ENCODE measurements at regions not wholly inside any gene's neighbourhood (a gene's known extent, or its start where the extent isn't known, plus 50 kb on each side); places are given as distances from the start of the nearest gene placed in this dataset.

DNA sequence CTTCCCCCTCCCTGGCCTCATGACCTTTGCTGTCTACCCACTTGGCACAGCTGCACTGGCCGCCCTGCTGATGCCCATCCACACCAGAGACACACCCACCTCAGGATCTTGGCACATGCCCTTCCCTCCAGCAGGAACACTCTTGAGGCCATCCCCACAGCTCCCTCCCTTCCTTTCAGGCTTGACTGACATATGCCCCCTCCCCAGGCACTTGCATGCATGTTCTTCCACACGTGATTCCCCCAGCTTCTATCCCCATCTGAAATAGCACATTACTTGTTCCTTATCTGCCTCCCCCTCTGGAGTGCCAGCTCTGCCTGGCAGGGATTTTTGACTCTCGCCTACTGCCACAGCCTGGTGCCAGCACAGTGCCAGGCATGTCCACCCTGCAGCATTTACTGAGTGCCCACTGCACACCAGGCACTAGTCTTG is 98.5 kb upstream of the SLC25A33 start:
- Histone ChIP-seq H3K27me3 (replicated peaks; ENCODE audit: control insufficient read depth, insufficient read depth, low read length) (no peaks in the 10 kb centered on the region), H3K4me3 (ENCODE audit: low read depth, low read length) (no peak overlapping the region), H3K36me3 (ENCODE audit: control insufficient read depth, insufficient read depth, low read length) (no peaks in the 10 kb centered on the region), H3K4me1 (peaks cover 57% of the 10 kb centered on the region), H3K9me3 (no peaks in the 10 kb centered on the region)
- ChIA-PET POLR2A (no interaction called here), CTCF (no interaction called here)
- peaks cover 6% of the 10 kb centered on the region for H3K36me3 Mint-ChIP-seq (ENCODE audit: insufficient read depth, unreplicated experiment)
- H3K4me3 Mint-ChIP-seq (ENCODE audit: unreplicated experiment): no peak overlapping the region
- peak overlapping the region; percentile 10 for H3K27ac Mint-ChIP-seq (ENCODE audit: unreplicated experiment)
- intact Hi-C loops (cut with micrococcal nuclease; ENCODE audit: unreplicated experiment): no loop called here
- H3K27me3 Mint-ChIP-seq (ENCODE audit: insufficient read depth, unreplicated experiment): no peaks in the 10 kb centered on the region
- TF ChIP-seq CTCF (IDR thresholded peaks at IDR 0.05; ENCODE audit: insufficient read depth in 1 of 2, low read depth in 1 of 2, low read length in 1 of 2, severe bottlenecking in 1 of 2, unreplicated experiment in 1 of 2): no peak
- no peaks in the 10 kb centered on the region for H3K9me3 Mint-ChIP-seq (ENCODE audit: unreplicated experiment)
- peaks cover 36% of the 10 kb centered on the region for H3K4me1 Mint-ChIP-seq (ENCODE audit: low read depth, unreplicated experiment)
- no TSS peak for BruUV-seq (replicated peaks)
- DNase-seq: no peak

- Mint-ChIP-seq H3K27me3 (ENCODE audit: insufficient read depth, unreplicated experiment) (no peaks in the 10 kb centered on the region), H3K9me3 (ENCODE audit: unreplicated experiment) (no peaks in the 10 kb centered on the region), H3K27ac (ENCODE audit: unreplicated experiment) (peak overlapping the region; percentile 10), H3K36me3 (ENCODE audit: insufficient read depth, unreplicated experiment) (peaks cover 6% of the 10 kb centered on the region), H3K4me3 (ENCODE audit: unreplicated experiment) (no peak overlapping the region), H3K4me1 (ENCODE audit: low read depth, unreplicated experiment) (peaks cover 32% of the 10 kb centered on the region)
- no peak for DNase-seq
- intact Hi-C loops (cut with micrococcal nuclease; ENCODE audit: unreplicated experiment): no loop called here
- POLR2A ChIA-PET: no interaction called here
- Histone ChIP-seq H3K4me1 (peaks cover 55% of the 10 kb centered on the region), H3K27me3 (replicated peaks; ENCODE audit: control insufficient read depth, insufficient read depth, low read length) (no peaks in the 10 kb centered on the region), H3K36me3 (ENCODE audit: control insufficient read depth, insufficient read depth, low read length) (no peaks in the 10 kb centered on the region), H3K4me3 (ENCODE audit: low read depth, low read length) (no peak overlapping the region), H3K9me3 (no peaks in the 10 kb centered on the region)
- CTCF ChIA-PET: interaction anchor here (0.6 kb wide), 1 partner anchor 340 kb away, joined by 6 read pairs; no protein-coding TSS in a partner anchor
- no peak for TF ChIP-seq CTCF (IDR thresholded peaks at IDR 0.05; ENCODE audit: insufficient read depth in 1 of 2, low read depth in 1 of 2, low read length in 1 of 2, severe bottlenecking in 1 of 2, unreplicated experiment in 1 of 2)
- no TSS peak for BruUV-seq (replicated peaks)
These were observed 97.7 kb upstream of the SLC25A33 start for GRCh38 chr1:9441451-9442133.

DNA sequence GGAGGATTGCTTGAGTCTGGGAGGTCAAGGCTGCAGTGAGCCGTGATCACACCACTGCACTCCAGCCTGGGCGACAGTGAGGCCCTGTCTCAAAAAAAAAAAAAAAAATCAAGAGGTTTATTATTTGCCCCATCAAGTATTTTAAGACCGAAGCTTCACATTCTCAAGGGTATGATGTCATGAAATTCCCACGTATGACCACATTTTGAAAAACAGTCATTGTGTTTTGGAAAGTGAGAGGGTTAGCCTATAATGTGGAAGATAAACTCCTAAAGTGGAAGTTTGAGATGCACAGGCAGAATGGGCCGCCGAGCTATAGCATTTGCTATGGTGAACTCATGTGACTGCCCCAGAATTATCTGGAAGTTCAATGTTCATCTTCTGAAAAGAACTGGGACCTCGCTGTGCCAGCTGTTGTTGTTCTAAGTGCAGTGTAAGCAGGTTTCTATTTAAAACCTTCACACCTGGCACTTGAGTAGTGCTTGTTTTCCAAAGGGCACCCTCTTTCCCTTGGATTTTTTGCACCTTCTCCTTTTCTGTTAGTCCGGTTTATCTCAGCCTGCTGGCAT is 96.9 kb upstream of the SLC25A33 start:
- Mint-ChIP-seq H3K27me3 (ENCODE audit: insufficient read depth, unreplicated experiment) (no peaks in the 10 kb centered on the region), H3K4me1 (ENCODE audit: low read depth, unreplicated experiment) (peaks cover 32% of the 10 kb centered on the region), H3K4me3 (ENCODE audit: unreplicated experiment) (no peak overlapping the region), H3K36me3 (ENCODE audit: insufficient read depth, unreplicated experiment) (peaks cover 6% of the 10 kb centered on the region), H3K9me3 (ENCODE audit: unreplicated experiment) (no peaks in the 10 kb centered on the region), H3K27ac (ENCODE audit: unreplicated experiment) (peak overlapping the region; percentile 53)
- Histone ChIP-seq H3K27me3 (replicated peaks; ENCODE audit: control insufficient read depth, insufficient read depth, low read length) (no peaks in the 10 kb centered on the region), H3K4me3 (ENCODE audit: low read depth, low read length) (no peak overlapping the region), H3K36me3 (ENCODE audit: control insufficient read depth, insufficient read depth, low read length) (no peaks in the 10 kb centered on the region), H3K9me3 (no peaks in the 10 kb centered on the region), H3K4me1 (peaks cover 52% of the 10 kb centered on the region)
- no peak for TF ChIP-seq CTCF (IDR thresholded peaks at IDR 0.05; ENCODE audit: insufficient read depth in 1 of 2, low read depth in 1 of 2, low read length in 1 of 2, severe bottlenecking in 1 of 2, unreplicated experiment in 1 of 2)
- no TSS peak for BruUV-seq (replicated peaks)
- ChIA-PET POLR2A (no interaction called here), CTCF (interaction anchor here (0.6 kb wide), 1 partner anchor 341 kb away, joined by 6 read pairs; no protein-coding TSS in a partner anchor)
- intact Hi-C loops (cut with micrococcal nuclease; ENCODE audit: unreplicated experiment): no loop called here
- no peak for DNase-seq

Data from Caco-2 (cell line).